ENCODE measurements at regions not wholly inside any gene's neighbourhood (a gene's known extent, or its start where the extent isn't known, plus 50 kb on each side); places are given as distances from the start of the nearest gene placed in this dataset.

GRCh38 chr13:34129436-34129835 lies 311.5 kb downstream of the RFC3 start:
- DNase-seq = no peak

DNA sequence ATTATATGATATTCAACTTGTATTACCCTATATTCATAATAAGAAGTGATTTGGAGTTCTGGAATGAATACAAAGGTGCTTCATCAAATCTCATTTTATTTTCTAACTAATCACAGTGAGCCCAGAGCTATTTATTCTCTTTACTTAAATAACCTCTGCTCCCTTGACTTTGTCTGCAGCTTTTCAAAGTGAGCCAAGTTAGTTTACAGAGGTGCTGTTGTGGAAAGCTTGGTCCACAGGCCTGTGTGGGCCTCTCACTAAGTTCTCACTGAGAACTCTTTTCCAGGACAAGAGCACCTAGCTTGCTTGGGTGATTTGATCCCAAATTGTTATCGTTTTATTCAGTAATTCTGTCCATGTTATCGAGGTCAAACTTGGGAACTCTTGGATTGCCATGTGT lies 319.3 kb downstream of the RFC3 start:
- no peak for DNase-seq

DNA sequence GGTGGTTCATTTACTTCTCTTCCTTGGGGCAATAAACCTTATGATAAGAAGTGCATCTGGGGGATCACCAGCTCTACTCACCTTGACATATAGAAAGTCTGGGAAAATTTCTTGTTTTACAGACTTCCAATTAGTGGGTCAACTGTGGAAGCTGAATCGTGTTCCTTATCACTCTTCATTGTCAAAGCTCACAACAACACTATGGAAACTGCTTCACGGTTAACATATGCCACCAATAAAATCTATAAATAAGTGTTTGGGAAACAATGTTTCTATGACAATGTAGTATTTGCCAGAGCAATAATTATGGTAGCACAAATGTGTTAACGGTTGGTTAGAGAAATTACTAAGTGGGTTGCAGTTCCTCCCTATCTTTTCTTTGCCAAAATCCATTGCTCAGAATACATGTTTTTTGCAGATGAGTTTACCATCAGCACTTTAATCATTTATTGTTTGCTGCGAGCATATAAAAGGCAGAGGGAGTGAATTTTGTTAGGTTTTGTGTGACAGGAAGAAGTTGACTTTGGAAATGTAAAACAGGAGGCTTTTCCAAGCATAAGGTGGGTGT lies 321.8 kb downstream of the RFC3 start:
- DNase-seq = no peak

- DNase-seq = no peak
Measured at GRCh38 chr13:34143637-34144036, 325.7 kb downstream of the RFC3 start.

GRCh38 chr13:34144142-34144541 lies 326.2 kb downstream of the RFC3 start:
- DNase-seq = no peak

DNA sequence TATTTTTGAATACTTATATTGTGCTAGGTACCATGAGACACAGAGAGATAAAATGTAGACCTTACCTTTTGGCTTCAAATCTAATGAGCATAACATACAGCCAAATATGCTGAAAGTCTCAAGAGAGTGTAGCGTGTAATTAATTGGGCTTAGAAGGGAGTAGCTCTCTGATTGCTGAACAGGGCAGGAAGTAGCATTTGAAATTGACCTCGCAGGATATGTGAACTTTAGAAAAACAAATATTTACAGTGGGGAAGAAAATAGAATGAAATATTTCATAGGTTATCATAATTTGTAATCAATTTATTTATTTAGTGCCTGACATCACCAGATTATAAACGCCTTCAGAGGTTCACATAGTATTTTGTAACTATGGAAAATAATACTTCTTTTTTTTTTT lies 327.1 kb downstream of the RFC3 start:
- no peak for DNase-seq

GRCh38 chr13:34148359-34148758 lies 330.4 kb downstream of the RFC3 start:
- no peak for DNase-seq

DNA sequence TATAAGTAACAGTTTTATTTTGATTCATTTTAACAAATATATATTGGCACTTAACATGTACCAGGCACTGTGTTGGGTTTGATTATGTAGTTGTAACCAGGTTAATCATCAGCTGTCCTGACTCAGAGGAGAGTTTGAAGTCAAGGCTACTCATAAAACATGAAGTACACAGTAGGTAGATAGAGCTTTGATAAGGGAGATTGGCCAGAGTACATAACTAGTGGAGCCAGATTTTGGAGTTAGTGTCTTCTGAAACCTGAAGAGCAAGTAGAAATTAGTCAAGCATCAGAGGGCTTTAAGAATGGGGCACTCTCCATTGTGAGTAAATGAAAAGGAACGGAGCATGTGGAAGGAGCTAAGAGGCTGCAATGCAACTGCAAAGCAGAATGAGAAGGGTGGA lies 333.9 kb downstream of the RFC3 start:
- no peak for DNase-seq

GRCh38 chr13:34152409-34152808 lies 334.5 kb downstream of the RFC3 start:
- DNase-seq = no peak

GRCh38 chr13:34152996-34153395 lies 335.0 kb downstream of the RFC3 start:
- no peak for DNase-seq

GRCh38 chr13:34153428-34154180 lies 335.7 kb downstream of the RFC3 start:
- DNase-seq = no peak

DNA sequence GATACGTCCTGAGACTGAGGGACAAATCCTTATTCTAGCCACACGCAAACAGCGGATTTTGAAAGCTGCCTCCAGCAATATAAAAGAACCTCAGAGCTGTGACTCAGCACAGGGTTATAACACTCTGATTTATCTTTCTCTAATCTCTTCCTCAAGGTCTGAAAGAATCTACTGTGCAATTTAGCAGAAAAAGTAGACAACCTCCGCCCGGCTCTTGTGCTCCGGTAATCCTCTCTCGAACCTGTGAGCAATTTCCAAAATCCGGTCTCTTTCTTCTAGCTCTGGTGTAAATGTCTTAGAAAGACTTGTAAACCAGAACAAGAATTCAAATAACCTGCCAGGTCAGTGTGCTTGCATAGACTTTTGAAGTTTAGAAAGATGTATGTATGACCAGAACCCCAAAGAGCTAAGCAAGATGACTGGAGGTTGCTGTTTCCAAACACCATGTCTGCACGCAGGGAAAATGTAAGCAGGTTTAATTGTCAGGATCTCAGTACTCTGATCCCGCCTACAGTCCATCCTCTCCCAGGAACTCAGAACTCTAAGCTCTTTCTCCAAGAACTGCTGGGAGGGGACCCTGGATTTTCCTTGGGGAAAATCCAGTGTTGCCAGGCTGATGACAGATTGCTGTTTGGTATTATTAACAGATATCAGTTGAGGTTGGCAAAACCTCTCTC lies 338.1 kb downstream of the RFC3 start:
- no peak for DNase-seq

GRCh38 chr13:34156841-34157365 lies 339.0 kb downstream of the RFC3 start:
- DNase-seq = no peak

DNA sequence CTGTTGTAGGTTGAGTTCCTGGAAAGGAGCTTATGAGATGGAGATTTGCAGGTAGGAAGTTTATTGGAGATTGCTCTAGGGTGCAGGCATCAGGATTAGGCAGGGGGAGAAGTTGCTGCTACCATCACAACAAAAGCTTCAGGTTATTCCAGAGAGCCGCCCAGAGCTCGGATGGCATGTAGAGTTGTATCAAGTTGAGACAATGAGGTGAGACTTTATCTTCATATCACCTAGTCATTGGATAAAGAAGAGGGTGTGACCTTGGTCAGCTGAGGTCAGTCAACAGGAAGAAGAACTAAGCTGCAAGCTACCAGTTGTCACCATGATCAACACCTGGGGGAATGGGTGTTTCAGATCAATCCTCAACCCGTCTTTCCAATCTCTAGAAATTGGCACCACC lies 342.0 kb downstream of the RFC3 start:
- no peak for DNase-seq

DNA sequence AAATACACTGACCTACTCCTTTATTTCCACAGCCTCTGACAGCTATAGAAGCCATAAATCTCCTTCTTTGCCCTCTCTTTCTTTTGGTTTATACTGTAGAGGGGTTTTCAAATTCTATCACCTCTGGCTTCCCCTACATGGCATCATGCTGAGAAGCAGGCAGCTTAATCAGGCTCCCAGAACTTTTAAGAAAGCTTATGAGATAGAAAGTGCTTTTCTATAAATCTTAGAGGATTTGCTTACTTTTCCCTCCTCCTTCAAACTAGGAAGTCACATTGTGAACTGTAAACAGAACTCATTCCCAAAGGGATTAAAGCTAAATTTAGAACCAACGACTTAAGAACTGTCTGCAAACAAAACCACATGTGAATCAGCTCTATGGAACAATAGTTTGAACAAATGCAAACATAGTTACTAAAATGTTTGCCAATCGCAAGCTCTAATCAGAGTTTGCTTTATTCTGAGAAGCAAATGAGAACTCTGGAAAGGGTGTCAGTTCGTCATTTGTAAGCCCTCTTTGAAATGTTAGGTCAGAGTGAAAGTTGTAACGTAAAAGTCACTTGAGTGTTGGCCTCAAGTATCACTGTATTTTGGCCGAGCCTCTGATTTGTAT lies 344.1 kb downstream of the RFC3 start:
- DNase-seq = peak; percentile 13

DNA sequence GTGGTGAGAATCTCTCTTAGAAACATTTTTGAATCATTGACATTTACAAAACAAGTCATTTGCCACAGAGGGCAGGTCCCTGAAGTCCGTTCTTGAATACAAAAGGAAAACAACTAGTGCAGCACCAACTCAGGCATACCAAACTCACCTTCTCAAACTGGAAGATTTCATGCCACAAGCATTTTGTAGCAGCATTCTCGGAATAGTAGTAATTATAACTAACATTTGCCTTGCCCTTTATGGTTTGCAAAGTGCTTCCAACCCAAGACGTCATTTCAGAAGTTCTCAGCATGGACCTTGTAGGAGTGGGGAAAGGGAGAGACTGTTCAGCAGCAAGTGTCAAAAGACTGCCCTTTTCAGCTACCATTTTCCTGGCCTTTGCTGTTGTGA lies 344.6 kb downstream of the RFC3 start:
- no peak for DNase-seq

DNA sequence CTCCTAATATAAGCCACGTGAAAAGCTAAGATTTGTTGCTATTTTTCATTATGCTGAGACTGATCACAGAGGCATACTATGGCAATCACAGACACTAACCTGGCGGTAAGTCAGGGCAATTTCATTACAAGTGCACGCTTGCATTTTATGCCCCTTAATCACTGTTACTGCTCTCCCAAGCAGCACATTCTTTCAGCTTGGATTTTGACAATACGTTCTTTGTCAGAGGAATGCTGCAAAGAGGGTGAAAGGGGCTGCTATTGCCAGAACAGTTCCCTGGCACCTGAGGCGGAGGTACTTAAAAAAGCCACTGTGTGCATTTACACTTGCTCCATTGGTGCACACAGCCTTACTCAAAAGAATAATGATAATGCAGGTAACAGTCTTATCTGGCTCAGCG lies 346.6 kb downstream of the RFC3 start:
- DNase-seq = no peak

DNA sequence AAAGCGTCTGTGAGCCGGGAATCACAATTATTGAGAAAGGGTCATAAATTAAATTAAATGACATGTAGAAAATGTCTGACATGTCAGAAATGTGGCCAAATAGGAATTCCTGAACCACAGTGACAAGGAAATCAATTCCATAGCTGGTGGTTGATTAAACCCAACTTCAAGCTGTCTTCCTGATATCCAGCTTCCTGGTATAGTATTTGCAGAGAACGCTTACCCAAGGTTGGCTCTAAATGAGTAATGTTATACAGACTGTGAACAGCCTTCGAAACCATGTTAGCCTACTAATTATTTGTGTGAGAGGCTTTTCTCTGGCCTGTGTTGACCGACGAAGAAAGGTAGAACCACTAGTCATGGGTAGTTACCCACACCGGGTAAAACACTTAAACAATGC lies 347.2 kb downstream of the RFC3 start:
- no peak for DNase-seq

DNA sequence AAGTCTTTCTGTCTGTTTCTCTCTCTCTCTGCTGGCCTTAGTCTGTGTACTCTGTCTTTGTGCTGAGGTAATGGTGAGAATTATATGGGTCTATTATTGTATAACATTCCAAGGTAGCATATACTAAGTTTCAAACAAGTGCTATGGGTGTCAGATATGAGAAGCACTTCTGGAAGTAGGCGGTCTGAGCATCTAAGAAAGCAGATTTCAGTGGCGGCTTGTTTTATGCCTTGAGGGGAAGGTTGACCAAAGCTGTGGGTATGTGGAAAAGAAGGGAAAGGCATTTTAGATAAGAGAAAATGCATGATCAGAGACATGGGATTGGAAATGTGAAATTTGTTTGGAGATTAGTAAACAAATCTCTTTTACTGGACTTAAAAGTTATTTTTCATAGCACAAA lies 348.5 kb downstream of the RFC3 start:
- no peak for DNase-seq

DNA sequence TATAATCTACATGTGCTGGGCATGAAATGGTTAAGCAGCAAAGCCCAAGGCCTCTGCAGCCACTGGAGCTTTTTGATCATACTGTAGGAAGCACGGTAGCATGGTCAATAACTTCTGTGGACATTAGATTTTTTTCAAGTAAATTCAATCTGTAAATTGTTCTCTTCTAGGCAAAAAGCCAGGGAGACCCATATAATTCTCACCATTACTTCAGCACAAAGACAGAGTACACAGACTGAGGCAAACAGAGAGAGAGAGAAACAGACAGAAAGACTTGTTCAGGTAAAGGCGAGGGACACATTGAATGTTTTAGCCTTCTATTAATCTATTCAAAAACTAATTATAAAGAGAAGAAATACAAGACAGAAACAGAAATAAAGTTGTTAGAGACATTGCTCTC lies 349.4 kb downstream of the RFC3 start:
- DNase-seq = no peak

GRCh38 chr13:34172048-34172447 lies 354.1 kb downstream of the RFC3 start:
- DNase-seq = no peak

- DNase-seq = no peak
Measured at GRCh38 chr13:34174671-34175145, 356.8 kb downstream of the RFC3 start.

DNA sequence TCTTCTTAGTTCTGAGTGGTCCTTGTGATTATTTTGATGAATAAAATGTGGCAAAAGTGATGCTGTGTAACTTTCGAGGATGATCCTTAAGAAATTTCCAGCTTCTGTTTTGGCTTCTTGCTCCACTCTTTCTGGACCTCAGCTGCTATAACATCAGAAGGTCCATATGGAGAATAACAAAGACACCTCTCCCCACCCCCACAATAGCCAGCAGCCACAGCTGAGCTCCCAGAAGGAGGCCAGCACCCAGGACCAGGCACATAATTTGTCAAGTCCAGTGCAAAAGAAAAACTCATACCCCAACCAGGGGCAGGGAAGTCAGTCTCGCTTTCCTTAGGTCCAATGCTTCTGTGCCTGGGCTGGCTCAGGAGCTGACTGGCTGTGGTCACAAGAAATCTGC lies 357.6 kb downstream of the RFC3 start:
- no peak for DNase-seq

DNA sequence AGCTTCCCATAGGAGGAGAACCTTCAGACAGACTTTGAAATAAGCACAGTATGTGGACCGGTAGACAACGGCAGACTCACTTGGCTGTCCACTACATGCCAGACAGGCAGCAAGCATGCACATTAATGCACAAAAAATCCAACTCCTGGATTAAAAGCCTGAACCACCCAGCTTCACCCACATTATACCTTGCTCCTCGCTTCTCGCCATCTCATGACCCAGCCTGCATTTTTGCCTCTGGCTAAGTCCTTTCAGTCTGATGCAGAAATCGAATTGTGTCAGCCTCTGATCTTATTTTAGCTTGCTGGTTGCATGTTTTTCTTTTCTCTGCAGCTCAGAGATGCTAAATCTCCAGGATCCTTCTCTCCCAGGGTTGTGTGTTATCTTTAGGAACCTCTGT lies 358.7 kb downstream of the RFC3 start:
- no peak for DNase-seq
